HepG2 (cell line): ENCODE measurements at regions not wholly inside any gene's neighbourhood (a gene's known extent, or its start where the extent isn't known, plus 50 kb on each side); places are given as distances from the start of the nearest gene placed in this dataset.

Source experiments
- ELF3 ChIP-seq: IDR thresholded peaks from 2 replicates; pipeline ENCODE4 v1.6.1; 2016; ENCODE audit warnings: missing genetic modification reagents, missing compliant biosample characterization
- KIAA2018 ChIP-seq: sonication (generic); formaldehyde crosslinking; IDR thresholded peaks from 2 replicates; pipeline ENCODE4 v1.5.0; 2020; ENCODE audit warnings: mild to moderate bottlenecking, missing genetic modification reagents, borderline replicate concordance
- MIER2 ChIP-seq: IDR thresholded peaks from 2 replicates; pipeline ENCODE4 v1.6.1; 2016; ENCODE audit warnings: missing biosample characterization, missing genetic modification reagents
- MNT ChIP-seq: fragments of 450-650 bp; IDR thresholded peaks from 2 replicates; pipeline ENCODE4 v1.6.1; 2016
- PAXIP1 ChIP-seq: sonication (generic); formaldehyde crosslinking; conservative IDR thresholded peaks from 2 replicates; pipeline ENCODE4 v1.4.0; 2020; ENCODE audit warnings: mild to moderate bottlenecking, missing genetic modification reagents, moderate library complexity
- SETDB1 ChIP-seq: sonication (generic); formaldehyde crosslinking; IDR thresholded peaks from 2 replicates; pipeline ENCODE4 v1.5.1; 2020; ENCODE audit warnings: missing genetic modification reagents, mild to moderate bottlenecking, borderline replicate concordance
- SMYD3 ChIP-seq: sonication (generic); formaldehyde crosslinking; IDR thresholded peaks from 2 replicates; pipeline ENCODE4 v1.8.1; 2023; ENCODE audit warnings: mild to moderate bottlenecking, missing genetic modification reagents
- SYNCRIP ChIP-seq: fragments of 200-400 bp; formaldehyde crosslinking; IDR thresholded peaks from 2 replicates; pipeline ENCODE4 v1.6.1; 2018; ENCODE audit warnings: mild to moderate bottlenecking, low read depth, low read length; ENCODE audit not compliant: insufficient read depth
- ZC3H4 ChIP-seq: sonication (generic); formaldehyde crosslinking; IDR thresholded peaks from 2 replicates; pipeline ENCODE4 v1.4.0; 2020; ENCODE audit warnings: missing genetic modification reagents, borderline replicate concordance
- ZNF180 ChIP-seq: sonication (generic); formaldehyde crosslinking; IDR thresholded peaks from 2 replicates; pipeline ENCODE4 v1.4.0; 2020; ENCODE audit warnings: low read depth, missing genetic modification reagents, borderline replicate concordance
- ZNF841 ChIP-seq: sonication (generic); formaldehyde crosslinking; IDR thresholded peaks from 2 replicates; pipeline ENCODE4 v1.8.1; 2023; ENCODE audit warnings: missing genetic modification reagents, borderline replicate concordance
- ZNF891 ChIP-seq: sonication (generic); formaldehyde crosslinking; IDR thresholded peaks from 2 replicates; pipeline ENCODE4 v1.5.0; 2020; ENCODE audit warnings: mild to moderate bottlenecking, missing genetic modification reagents

GRCh38 chr2:183264890-183265535 lies 140.8 kb downstream of the NUP35 start (continued):
- TF ChIP-seq PAXIP1 (CRISPR knock-in tag) (no peak), SMYD3 (CRISPR knock-in tag) (no peak), ZC3H4 (no peak), ZNF180 (CRISPR knock-in tag) (no peak), SYNCRIP (no peak), ZNF891 (no peak), ZNF841 (CRISPR knock-in tag) (no peak), KIAA2018 (CRISPR knock-in tag) (no peak), ELF3 (CRISPR knock-in tag) (no peak), MIER2 (CRISPR knock-in tag) (no peak), SETDB1 (CRISPR knock-in tag) (no peak), MNT (no peak)
